ENCODE measurements at regions not wholly inside any gene's neighbourhood (a gene's known extent, or its start where the extent isn't known, plus 50 kb on each side); places are given as distances from the start of the nearest gene placed in this dataset.

- TF ChIP-seq CTCF (conservative IDR thresholded peaks at IDR 0.05; ENCODE audit: low read length) (no peak), EZH2phosphoT487 (IDR thresholded peaks at IDR 0.05; ENCODE audit: borderline replicate concordance, low read depth, low read length) (no peak)
Measured at GRCh38 chr3:86837871-86838270, 153.1 kb downstream of the VGLL3 start.

Measured in OCI-LY7 (cell line).